NCI-H2227 (cell line): ENCODE measurements at regions not wholly inside any gene's neighbourhood (a gene's known extent, or its start where the extent isn't known, plus 50 kb on each side); places are given as distances from the start of the nearest gene placed in this dataset.

ENCODE experiments used
- DNase-seq: peaks from one replicate; lab custom pipeline; 2025; ENCODE audit not compliant: unreplicated experiment; lab: John Stamatoyannopoulos, UW

DNA sequence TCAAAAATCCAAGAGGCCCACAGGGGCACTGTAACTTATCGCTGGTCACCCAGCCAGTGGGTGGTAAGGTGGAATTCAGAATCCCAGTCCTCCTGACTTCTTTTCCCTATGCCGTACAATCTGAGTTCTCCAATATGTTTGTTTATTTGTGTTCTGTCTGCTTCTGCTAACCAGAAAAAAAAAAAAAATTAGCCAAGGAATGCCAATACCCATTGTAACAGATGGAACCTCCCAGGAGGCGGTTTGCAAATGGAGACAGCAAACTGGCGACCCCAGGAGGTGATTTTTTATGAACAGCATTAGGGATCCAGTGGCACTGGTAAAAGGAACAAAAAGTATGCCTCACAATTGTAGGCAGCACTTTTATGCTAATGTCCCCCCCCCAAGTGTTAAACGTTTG lies 189.0 kb upstream of the FGGY start:
- DNase-seq: no peak

DNA sequence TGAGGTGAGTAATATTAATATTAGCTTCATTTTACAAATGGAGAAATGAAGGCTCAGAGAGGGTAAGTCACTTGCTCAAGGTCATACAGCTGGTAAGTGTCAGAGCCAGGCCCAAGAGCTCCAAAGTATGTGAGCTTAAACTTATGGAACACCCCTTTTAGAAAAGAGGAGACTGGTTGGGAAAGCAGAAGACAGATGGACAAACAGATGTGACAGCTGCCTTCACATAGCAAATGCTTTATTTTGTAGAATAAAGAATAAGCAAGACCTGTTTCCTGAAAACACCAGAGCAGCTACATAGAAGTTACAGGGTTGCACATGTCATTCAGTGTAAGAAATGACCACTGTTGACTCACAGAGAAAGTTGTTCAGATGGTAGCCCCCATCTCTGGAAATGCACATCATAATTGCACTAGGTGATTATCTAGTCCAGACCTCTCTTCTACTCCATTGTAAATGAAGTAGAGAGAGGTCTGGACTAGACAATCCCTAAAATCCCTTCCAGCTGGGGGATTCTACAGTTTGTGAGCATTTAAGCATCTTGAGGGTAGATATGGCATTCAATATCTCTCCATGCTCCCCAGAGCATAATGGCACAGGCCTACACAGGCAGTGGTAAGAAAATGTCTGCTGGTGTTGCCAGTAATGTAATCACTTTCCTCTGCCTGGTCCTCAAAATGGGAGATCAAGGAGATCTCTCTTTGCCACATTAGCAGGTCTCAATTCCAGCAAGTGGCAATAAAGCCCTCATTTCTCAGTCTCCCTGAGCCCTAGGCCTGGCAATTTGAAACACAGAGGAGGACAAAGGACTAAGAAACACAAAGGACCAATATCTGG lies 188.2 kb upstream of the FGGY start:
- no peak for DNase-seq

DNA sequence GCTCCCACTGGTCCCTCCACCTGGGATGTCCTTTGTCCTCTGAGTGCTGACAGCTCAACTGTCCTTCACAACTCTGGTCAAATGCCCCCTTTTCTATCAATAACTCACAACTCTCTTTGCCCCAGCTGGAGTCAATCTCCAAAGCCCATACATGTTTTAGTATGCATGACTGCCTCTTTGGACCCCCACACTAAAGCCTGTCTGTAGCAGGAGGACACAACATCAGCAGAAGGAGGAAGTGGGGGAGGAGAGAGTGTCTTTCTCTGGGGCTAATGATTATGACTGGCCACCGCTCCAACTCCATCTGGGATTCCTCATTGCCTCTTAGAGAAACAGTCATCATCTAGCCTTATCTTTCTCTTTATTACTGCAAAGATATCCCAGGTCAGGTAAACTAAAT lies 186.6 kb upstream of the FGGY start:
- no peak for DNase-seq

DNA sequence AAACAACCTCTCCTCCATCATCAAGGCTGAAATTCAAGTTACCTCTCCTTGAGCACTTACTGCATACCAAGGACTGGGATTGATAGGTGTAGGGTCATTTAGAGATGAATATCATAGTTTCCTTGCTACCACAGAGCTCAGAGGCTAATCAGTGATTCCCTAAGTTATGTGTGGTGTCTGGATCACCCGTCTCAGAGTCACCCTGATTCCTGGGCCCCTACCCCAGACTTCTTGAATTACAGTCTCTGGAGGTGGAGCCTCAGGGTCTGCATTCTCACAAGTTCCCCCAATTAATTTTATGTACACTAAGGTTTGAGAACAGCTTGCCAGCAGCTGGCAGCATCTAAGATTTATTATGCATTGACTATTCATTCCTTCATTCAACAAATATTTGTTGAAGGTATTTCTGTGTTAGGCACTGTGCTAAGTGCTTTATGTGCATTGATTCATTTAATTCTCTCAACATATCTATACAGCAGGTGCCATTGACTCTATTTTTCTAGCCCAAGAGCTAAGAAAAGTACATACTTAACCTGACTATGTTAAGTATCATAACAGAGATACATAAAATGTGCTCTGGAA lies 182.9 kb upstream of the FGGY start:
- no peak for DNase-seq

DNA sequence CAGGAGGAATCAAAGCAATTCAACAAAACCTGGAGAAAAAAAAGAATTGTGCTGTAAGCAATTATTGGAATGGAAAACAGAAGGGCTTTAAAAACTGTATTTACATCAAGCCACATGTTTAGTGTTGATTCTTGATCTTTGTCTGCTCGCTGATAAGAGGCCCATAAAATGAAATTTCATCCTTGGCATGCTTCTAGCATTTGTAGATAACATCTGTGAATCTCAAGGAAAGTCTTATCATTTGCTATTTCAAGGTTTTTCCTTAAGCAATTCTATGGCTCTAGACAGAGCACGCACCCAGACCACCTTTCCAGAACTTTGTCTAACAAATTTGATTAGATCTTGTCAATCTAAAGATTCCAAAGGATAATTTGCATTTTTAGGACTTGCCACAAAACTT lies 181.0 kb upstream of the FGGY start:
- no peak for DNase-seq

DNA sequence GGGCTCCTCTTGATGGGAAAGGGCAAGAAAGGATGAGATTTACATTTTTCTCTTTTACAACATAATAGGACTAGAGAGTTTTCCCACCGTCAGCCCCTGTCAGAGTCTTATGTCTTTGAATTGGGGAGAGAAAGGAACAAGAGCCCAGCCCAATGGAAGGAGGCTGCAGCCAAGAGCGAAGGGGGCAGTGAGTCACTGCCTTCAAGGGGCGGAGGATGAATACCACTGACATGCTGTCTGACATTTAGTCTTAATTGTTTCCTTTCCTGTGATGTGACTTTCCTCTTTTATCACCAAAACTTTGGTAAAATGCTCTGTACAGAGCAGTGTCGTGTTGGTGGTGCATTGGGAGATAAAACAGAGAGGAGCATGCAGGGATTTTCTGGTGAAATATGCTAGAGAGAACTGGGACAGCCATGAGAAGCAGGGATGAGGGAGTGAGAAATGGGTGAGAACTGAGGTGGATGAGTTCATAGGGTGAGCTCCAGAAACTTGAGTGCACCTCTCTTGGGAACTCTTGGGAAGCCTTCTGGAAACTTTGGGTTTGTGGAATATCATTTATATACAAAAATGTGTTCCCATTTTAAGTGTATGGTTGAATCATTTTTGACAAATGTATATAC lies 179.9 kb upstream of the FGGY start:
- no peak for DNase-seq

DNA sequence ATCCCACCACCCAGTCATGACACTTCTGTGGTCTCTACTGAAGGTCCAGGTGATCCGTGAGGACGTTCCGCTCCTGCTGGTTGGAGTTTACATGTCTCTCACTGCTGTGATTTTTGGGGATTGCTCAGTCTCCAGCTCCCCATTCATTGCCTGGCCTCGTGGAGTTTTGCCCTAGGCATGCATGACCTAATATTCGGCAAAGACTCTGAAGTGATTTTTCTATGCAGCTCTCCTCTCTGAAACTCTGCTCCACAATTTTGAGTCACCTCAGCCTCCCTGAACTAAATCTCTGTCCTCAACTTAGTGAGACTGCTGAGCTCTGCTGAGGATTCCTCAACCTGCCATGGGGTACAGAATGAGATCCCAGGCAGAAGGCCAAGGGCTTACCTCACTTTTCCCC lies 174.4 kb upstream of the FGGY start:
- DNase-seq: no peak

DNA sequence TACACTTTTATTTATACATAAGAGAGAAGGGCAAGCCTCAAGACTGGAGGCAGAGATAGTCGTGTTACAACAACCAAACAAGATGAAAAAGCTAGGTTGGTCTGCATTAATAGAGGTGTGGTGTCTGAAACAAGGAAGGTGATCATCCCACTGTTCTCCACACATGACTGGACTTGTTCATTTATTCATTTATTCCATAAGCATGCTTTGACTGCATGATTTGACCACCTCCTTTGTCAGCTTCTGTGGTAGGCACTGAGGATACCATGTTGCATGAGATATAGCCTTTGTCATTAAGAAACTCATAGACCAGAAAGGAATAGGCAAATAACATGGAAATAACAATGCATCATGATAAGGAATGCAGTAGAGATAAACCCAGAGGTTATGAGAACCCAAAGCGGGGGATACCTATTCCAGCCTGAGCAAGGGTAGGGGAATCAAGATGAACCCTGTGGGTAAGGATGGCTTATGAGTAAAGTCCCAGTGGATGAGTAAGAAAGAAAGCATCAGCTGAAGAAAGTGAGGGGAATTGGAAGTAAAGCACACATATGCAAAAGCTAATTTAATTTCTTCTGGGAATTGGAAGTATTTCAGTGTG lies 173.7 kb upstream of the FGGY start:
- DNase-seq: no peak

DNA sequence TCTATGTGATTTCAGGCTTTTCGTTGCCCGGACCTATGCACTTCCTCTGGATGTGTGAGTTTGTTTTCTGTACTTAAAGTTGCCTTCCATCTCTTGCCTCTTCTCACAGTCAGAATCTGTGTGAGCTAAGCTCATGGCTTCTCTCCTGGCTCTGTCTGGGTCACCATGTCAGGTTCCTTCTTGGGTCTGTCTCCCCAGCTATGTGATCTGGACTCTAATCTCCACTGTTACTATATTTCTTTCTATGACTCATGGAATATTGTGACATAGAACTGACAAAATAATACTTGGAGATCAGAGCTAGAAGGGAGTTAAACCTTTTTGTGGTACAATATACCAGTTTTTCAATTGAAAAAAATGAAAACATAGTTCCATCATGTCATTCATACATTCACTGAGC lies 172.7 kb upstream of the FGGY start:
- no peak for DNase-seq

DNA sequence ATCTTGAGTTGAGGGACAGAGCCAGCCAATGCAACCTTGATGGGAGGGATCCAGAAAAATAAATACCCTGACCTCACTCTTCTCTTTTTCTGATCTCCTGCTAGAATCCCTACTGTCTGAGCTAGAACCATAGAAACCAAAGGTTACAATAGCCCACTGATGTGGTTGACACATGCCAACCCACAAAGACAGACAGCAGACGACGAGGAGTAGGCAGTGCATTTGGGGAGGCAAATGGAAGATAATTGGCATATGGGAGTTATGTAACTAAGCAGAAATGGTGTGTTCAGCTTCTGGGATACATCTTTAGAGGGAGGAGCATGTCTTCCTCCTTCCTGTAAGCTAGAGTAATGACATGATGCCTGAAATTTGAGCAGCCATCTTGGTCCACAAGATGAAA lies 171.7 kb upstream of the FGGY start:
- DNase-seq: no peak

DNA sequence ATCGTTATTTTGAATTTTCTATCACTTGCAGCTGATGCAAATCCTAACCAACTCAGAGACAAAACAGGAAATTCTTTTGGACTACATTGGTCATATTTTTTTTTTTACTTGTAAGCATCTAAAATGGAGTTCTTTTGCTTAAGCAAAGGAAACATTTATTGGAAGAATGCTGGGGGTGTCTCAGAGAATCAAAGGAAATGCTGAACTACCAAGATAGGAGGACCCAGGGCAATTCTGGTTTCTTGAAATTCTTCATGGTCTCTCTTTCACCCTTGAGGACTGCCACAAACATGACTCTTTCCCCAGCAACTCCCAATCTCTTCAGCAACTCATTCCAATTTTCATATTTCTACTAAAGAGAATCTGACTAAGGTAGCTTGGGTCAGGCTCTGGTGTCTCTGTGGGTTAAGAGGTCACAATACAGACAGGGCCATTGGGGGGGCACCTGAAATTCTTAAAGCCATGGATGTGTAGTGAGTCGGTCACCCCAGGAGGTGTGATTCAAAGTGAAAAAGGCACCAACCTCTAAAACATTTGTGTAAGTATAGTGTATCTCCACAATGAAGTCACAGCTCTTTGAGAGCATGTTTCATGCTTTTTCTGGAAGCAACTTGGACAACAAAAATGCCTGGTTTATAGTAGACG lies 171.1 kb upstream of the FGGY start:
- DNase-seq: no peak

DNA sequence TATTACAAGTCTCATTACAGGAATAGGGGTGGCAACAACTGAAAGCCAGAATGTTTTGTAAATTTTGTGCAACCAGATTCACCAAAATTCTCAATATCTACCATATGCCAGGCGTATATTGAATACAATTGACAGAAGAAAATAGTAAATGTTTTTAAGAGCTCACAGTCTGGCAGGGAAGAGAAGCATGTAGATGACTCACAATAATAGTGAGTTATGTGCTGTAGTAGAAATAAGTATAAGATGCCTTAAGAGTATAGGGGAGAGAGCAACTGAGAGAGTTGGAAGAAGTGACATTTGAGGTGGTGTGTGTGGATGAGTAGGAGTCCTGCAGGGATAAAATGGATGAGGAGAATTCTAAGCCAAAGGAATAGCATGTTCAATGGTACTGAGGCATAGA lies 170.5 kb upstream of the FGGY start:
- DNase-seq: no peak

DNA sequence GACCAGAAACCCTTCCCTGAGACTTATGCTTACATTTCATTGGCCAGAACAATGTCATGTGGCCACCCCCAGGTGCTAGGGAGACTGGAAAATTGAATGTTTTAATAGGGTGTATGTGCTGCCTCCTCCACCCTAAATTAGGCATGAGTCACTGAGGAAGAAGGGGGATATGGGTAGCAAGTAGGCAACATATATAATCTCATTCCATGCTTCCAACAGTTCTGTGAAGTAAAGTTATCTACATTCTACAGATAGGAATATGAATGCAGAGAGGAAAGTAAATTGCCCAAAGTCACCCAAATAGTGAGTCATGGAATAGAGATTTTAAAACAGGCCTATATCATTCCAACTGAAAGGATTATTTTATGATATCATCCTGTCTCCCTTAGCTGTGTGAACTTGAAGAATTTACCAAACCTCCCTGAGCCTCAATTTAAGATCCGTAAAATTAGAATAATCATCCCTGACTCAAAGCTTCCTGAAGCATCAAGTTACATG lies 168.6 kb upstream of the FGGY start:
- DNase-seq: no peak

DNA sequence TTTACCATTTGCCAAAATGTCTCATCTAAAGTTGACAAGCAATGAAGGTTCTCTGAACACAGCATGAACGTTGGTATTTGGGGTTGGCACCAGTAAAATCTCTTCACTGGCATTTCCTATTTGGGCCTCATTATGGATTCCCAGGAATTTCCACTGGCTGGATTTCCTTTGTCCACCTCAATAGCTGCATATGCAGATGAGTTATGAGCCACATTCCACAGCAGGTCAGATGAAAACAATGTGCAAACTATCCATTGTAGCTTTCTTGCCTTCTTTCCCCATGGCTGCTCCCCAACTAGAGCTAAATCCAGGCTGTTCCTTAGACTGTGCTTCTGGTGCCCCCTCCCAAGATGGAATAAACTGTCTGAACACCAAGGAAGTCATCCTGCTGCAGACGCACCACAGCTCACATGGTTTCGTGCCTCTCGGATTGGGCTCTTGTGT lies 168.1 kb upstream of the FGGY start:
- DNase-seq: no peak

DNA sequence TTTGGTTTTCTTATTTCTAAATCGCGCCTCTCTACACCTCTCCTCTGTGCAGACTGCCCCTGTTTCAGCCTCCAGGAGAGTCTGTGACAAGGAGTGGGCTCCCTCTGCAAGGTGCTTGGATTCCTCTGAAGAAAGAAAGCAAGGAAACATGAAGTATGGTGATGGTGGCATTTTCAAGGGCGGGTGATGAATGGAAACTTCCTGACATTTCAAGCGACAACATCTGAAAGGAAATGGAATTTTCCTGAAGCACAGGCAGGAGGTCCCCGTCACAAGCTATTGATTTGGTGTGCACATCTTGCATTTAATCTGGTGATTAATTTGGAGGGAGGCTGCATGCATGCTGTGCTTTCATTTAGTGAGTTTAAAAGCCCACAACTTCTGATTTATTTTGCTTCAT lies 164.6 kb upstream of the FGGY start:
- no peak for DNase-seq

DNA sequence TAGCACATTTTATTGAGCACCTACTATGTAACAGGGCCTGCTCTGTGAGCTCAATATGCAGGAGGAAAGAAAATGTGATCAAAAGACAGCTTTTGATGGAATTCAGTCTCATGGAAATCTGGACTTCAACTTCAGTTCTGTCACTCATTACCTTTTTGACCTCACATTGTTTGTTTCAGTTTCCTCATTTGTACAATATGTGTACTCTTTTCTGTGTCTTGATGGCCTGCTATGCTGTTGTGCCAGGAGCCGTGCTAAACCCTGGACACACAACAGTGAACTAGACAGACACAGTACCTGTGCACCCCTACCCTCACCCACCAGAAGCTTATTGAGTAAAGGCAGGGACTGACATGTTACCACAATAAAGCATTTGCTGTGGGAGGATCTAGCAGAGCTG lies 162.9 kb upstream of the FGGY start:
- no peak for DNase-seq

DNA sequence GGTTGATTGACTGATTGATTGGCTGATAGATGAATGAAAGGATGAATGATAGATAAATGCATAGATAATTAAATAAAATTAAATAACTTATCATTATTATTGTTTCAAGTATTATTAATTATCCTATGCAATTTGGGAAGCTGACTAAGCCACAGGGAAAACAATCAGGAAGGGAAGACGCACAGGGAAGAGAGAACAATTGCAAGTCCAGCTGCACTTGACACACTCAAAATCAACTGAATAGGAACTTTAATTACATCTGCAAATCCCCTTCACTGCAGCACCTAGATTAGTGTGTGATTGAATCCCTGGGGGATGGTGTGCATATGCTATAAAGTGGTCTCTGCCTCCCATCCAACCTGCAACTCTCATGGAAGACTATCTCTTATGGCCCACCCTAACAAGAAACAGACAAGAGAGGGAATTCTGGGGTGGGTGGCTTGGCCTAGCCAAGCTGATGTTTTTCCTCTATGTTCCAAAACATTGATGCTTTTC lies 161.1 kb upstream of the FGGY start:
- DNase-seq: no peak

DNA sequence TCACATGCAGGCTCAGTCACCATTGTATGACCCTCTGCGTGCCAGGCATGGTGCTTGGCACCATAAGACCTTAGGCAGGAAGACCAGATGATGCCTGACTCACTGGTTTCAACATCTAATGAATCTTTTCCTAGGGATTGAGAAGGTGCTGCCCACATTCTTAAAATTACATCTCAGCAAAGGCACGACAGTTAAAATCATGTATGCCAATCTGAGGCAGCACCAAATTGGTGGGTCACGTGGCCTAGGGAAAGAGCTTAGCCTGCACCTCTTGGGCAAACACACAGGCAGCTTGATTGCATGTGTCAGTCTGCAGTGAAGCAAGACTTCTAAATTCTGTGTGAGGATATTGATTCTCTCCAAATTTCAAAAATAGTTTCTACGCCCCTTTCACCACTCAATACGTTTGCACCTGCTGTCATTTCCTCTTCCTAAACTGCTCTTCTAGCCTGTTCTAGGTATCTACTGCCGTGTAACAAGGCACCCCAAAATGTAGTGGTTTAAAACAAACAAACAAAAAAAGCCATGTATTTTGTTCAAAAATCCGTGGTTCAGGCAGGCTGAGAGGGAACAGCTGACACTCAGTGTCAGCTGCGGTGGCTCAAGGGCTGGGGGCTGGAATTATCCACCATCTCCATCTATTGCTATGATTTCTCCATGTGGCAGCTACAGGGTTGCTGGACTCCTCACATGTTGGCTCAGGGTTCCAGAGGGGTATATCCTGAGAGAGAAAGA lies 160.2 kb upstream of the FGGY start:
- no peak for DNase-seq

DNA sequence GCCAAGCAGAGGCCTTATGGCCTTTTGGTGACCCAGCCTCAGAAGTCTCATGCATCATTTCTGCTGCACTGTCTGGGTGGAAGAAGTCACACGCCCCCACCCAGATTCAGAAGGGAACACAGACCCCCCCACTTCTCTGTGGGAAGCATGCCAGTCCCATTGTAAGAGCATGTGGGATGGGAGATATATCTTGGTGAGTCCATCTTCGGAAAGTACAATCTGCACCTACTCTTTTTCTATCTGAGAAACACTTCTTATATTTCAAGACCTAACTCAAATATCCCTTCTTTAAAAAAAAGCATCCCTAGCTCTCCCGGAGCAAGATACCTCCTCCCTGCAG lies 159.6 kb upstream of the FGGY start:
- DNase-seq: no peak

DNA sequence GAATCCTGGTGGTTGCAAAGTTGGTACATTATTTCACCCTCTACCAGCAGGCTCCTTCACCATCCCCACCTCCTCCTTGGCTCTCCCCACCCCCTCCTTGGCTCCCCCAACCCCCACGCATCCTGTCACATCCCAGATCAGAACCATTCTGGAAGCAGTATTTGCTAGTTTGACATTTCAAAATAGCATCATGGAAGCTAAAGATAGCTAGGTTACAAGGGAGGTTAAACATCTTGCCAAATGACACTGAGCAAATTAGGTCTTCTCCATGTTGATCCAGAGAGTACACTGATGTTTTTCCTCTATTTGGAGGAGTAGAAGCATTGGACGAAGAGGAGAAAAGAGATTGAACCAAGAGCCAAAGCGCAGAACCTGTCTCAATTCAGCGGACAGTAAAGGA lies 158.9 kb upstream of the FGGY start:
- no peak for DNase-seq

DNA sequence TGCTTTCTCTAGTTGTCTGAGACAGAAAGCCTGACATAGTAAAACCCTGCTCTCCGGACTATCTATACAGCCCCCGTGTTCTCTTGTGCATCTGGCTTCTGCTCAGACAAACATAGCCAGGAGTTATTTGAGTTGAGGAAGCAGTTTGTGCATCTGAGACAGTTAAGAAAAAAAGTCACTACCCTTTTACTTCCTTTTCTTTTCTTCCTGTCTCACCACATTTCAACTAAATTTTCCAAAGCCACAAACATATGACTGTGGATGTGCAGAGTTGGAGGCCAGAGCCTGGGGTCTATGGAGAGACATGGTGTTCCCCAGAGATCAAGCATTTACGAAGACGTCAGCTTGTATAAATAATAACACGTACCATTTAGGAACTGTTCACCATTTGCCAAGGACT lies 158.5 kb upstream of the FGGY start:
- no peak for DNase-seq
